ENCODE measurements at regions not wholly inside any gene's neighbourhood (a gene's known extent, or its start where the extent isn't known, plus 50 kb on each side); places are given as distances from the start of the nearest gene placed in this dataset.

DNA sequence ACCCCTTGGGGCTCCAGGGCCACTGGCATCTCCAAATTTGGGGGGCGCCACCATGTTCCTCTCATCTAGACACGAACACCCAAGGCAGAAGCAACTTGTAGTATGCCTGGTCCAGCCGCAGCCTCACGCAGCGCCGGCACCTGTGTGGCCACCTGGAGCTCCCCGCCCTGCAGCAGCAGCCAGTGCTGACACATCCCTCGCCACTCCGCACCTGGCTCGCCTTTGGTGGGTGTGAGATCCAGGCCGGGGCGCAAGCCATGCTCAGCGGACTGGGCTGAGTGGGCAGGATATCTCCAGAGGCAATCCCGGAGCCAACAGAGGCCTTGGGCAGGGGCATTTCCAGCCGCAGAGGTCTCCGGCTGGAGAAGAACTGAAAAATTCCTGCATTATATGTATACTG lies 1563.7 kb downstream of the NCAM2 start:
- intact Hi-C loops (cut with micrococcal nuclease) = no loop called here
- H3K27me3 ChIP-seq (ENCODE audit: control insufficient read depth, insufficient read depth, low read length) = no peaks in the 10 kb centered on the region
- Mint-ChIP-seq H3K27me3 (ENCODE audit: low read depth in 2 of 2) (no peaks in the 10 kb centered on the region), H3K9me3 (peaks cover 10 to 22% of the 10 kb centered on the region in 2 donors), H3K4me1 (no peaks in the 10 kb centered on the region), H3K4me3 (no peak overlapping the region), H3K27ac (no peak overlapping the region), H3K36me3 (no peaks in the 10 kb centered on the region)
- no peak for ATAC-seq
- DNase-seq = no peak
- WGBS (ENCODE audit: insufficient coverage) = 95% methylated on average over 14 of the region's 16 CpGs
- H3K27ac ChIP-seq (ENCODE audit: low read length) = no peak overlapping the region
- no peak for TF ChIP-seq CTCF (IDR thresholded peaks at IDR 0.05)
- no peaks in the 10 kb centered on the region for H3K4me1 ChIP-seq (ENCODE audit: control insufficient read depth, insufficient read depth, low read length)
- H3K4me3 ChIP-seq (ENCODE audit: low read length) = no peak overlapping the region
- H3K9me3 ChIP-seq (ENCODE audit: control insufficient read depth, insufficient read depth, low read length) = peaks cover 8% of the 10 kb centered on the region
- H3K36me3 ChIP-seq (ENCODE audit: control insufficient read depth, insufficient read depth, low read length) = no peaks in the 10 kb centered on the region

GRCh38 chr21:22573834-22574233 lies 1575.6 kb downstream of the NCAM2 start:
- Mint-ChIP-seq H3K4me1 (no peaks in the 10 kb centered on the region), H3K36me3 (peaks cover 5% of the 10 kb centered on the region), H3K9me3 (peaks cover 5 to 12% of the 10 kb centered on the region in 2 donors), H3K27me3 (ENCODE audit: low read depth in 2 of 2) (no peaks in the 10 kb centered on the region), H3K27ac (no peak overlapping the region), H3K4me3 (no peak overlapping the region)
- no peak overlapping the region for H3K27ac ChIP-seq (ENCODE audit: low read length)
- no peaks in the 10 kb centered on the region for H3K4me1 ChIP-seq (ENCODE audit: control insufficient read depth, insufficient read depth, low read length)
- WGBS (ENCODE audit: insufficient coverage) = no CpG with 5 or more reads among the region's 1 CpG
- H3K4me3 ChIP-seq (ENCODE audit: low read length) = no peak overlapping the region
- intact Hi-C loops (cut with micrococcal nuclease) = no loop called here
- DNase-seq (no peak), ATAC-seq (no peak)
- no peaks in the 10 kb centered on the region for H3K9me3 ChIP-seq (ENCODE audit: control insufficient read depth, insufficient read depth, low read length)
- no peaks in the 10 kb centered on the region for H3K27me3 ChIP-seq (ENCODE audit: control insufficient read depth, insufficient read depth, low read length)
- TF ChIP-seq CTCF (IDR thresholded peaks at IDR 0.05) = no peak
- no peaks in the 10 kb centered on the region for H3K36me3 ChIP-seq (ENCODE audit: control insufficient read depth, insufficient read depth, low read length)

GRCh38 chr21:22575165-22575584 lies 1577.0 kb downstream of the NCAM2 start:
- H3K36me3 ChIP-seq (ENCODE audit: control insufficient read depth, insufficient read depth, low read length) = no peaks in the 10 kb centered on the region
- intact Hi-C loops (cut with micrococcal nuclease) = no loop called here
- Mint-ChIP-seq H3K27ac (no peak overlapping the region), H3K27me3 (ENCODE audit: low read depth in 2 of 2) (no peaks in the 10 kb centered on the region), H3K4me3 (no peak overlapping the region), H3K4me1 (no peaks in the 10 kb centered on the region), H3K9me3 (peaks cover 2 to 9% of the 10 kb centered on the region in 2 donors), H3K36me3 (peaks cover 5% of the 10 kb centered on the region)
- TF ChIP-seq CTCF (IDR thresholded peaks at IDR 0.05) = no peak
- H3K27ac ChIP-seq (ENCODE audit: low read length) = no peak overlapping the region
- H3K9me3 ChIP-seq (ENCODE audit: control insufficient read depth, insufficient read depth, low read length) = no peaks in the 10 kb centered on the region
- 2% methylated on average over 5 of the region's 5 CpGs for WGBS (ENCODE audit: insufficient coverage)
- peak in 1 of 2 donors; percentile 7 for DNase-seq
- H3K4me3 ChIP-seq (ENCODE audit: low read length) = no peak overlapping the region
- H3K27me3 ChIP-seq (ENCODE audit: control insufficient read depth, insufficient read depth, low read length) = no peaks in the 10 kb centered on the region
- ATAC-seq = no peak
- no peaks in the 10 kb centered on the region for H3K4me1 ChIP-seq (ENCODE audit: control insufficient read depth, insufficient read depth, low read length)

- no peak overlapping the region for H3K27ac ChIP-seq (ENCODE audit: low read length)
- H3K4me3 ChIP-seq (ENCODE audit: low read length) = no peak overlapping the region
- no peaks in the 10 kb centered on the region for H3K9me3 ChIP-seq (ENCODE audit: control insufficient read depth, insufficient read depth, low read length)
- H3K4me1 ChIP-seq (ENCODE audit: control insufficient read depth, insufficient read depth, low read length) = no peaks in the 10 kb centered on the region
- ATAC-seq (no peak), DNase-seq (no peak)
- no peak for TF ChIP-seq CTCF (IDR thresholded peaks at IDR 0.05)
- no peak overlapping the region for H3K27ac Mint-ChIP-seq
- no peaks in the 10 kb centered on the region for H3K4me1 Mint-ChIP-seq
- H3K9me3 Mint-ChIP-seq = peaks cover 2 to 6% of the 10 kb centered on the region in 2 donors
- H3K4me3 Mint-ChIP-seq = no peak overlapping the region
- no peaks in the 10 kb centered on the region for H3K36me3 ChIP-seq (ENCODE audit: control insufficient read depth, insufficient read depth, low read length)
- no peaks in the 10 kb centered on the region for H3K27me3 Mint-ChIP-seq (ENCODE audit: low read depth in 2 of 2)
- peaks cover 5% of the 10 kb centered on the region for H3K36me3 Mint-ChIP-seq
- H3K27me3 ChIP-seq (ENCODE audit: control insufficient read depth, insufficient read depth, low read length) = no peaks in the 10 kb centered on the region
- intact Hi-C loops (cut with micrococcal nuclease) = no loop called here
Measured at GRCh38 chr21:22579741-22580140, 1581.5 kb downstream of the NCAM2 start.

Measured in natural killer cell (primary cell).